ENCODE measurements at regions not wholly inside any gene's neighbourhood (a gene's known extent, or its start where the extent isn't known, plus 50 kb on each side); places are given as distances from the start of the nearest gene placed in this dataset.

GRCh38 chr16:72380283-72380682, 208.3 kb upstream of the PMFBP1 start:
- H2AFZ ChIP-seq (ENCODE audit: low read depth, low read length, poor library complexity, severe bottlenecking), result no peak overlapping the region
- CTCF ChIA-PET, result interaction anchor here (1.1 kb wide), 1 partner anchor 20 kb away, joined by 4 read pairs; no protein-coding TSS in a partner anchor
- intact Hi-C loops (cut with micrococcal nuclease), result no loop called here
- RAD21 ChIA-PET (ENCODE audit: low non-redundant PET in 1 of 2, low total read pairs in 2 of 2, uncharacterized antibody in 2 of 2, unreplicated experiment in 2 of 2), result no interaction called here
- H3K9me2 ChIP-seq (ENCODE audit: insufficient read depth), result no peaks in the 10 kb centered on the region; the same call in 1 of the 2 replicates
- H3K4me2 ChIP-seq (ENCODE audit: low read length), result no peak overlapping the region
- DNase-seq (ENCODE audit: low read depth, low spot score), result no peak
- no peaks in the 10 kb centered on the region for H3K9me3 ChIP-seq (ENCODE audit: control insufficient read depth in 1 of 2, insufficient read depth in 1 of 2, low read depth in 1 of 2, low read length in 2 of 2)
- no peaks in the 10 kb centered on the region for H3K79me2 ChIP-seq (ENCODE audit: insufficient read depth, low read length)
- H3K4me3 ChIP-seq (replicated peaks in 1 of 2; ENCODE audit: low read depth in 1 of 2, low read length in 2 of 2), result no peak overlapping the region
- no TSS peak for BruUV-seq (replicated peaks)
- POLR2A ChIA-PET, result no interaction called here
- H4K20me1 ChIP-seq (ENCODE audit: insufficient read depth), result no peaks in the 10 kb centered on the region
- TF ChIP-seq EZH2phosphoT487 (IDR thresholded peaks at IDR 0.05; ENCODE audit: borderline replicate concordance) (no peak), TCF7L2 (IDR thresholded peaks at IDR 0.05; ENCODE audit: borderline replicate concordance, extremely low read depth, insufficient read depth, insufficient read length) (no peak), FOSL1 (IDR thresholded peaks at IDR 0.05; ENCODE audit: low read depth) (no peak), RAD21 (IDR thresholded peaks at IDR 0.05; ENCODE audit: low read depth) (no peak), ATF3 (IDR thresholded peaks at IDR 0.05) (no peak), YY1 (IDR thresholded peaks at IDR 0.05; ENCODE audit: extremely low read depth, insufficient replicate concordance, low read depth, low read length) (no peak), POLR2AphosphoS5 (IDR thresholded peaks at IDR 0.05; ENCODE audit: low read depth, low read length) (no peak), REST (IDR thresholded peaks at IDR 0.05; ENCODE audit: low read depth) (no peak)
- H3K36me3 ChIP-seq (ENCODE audit: control insufficient read depth in 1 of 2, insufficient read depth in 2 of 2, low read length in 2 of 2), result no peaks in the 10 kb centered on the region
- no peak overlapping the region for H3K27ac ChIP-seq (ENCODE audit: low read depth, low read length)
- H3K27me3 ChIP-seq (ENCODE audit: insufficient read depth, low read length), result no peaks in the 10 kb centered on the region
- no peaks in the 10 kb centered on the region for H3K4me1 ChIP-seq (ENCODE audit: control insufficient read depth in 1 of 2, insufficient read depth in 2 of 2, low read length in 2 of 2)
- no peak for ATAC-seq
- H3K9ac ChIP-seq (ENCODE audit: low read length), result no peak overlapping the region

Measured in HCT116 (cell line).